ENCODE measurements at regions not wholly inside any gene's neighbourhood (a gene's known extent, or its start where the extent isn't known, plus 50 kb on each side); places are given as distances from the start of the nearest gene placed in this dataset.
A peak's percentile ranks its signal among the peaks of the same experiment; 100 is the strongest.
"Not testable (repeated sequence)": the region's sequence is repeated elsewhere in the genome, so short reads cannot be mapped to it uniquely, and the experiment has no call there.

DNA sequence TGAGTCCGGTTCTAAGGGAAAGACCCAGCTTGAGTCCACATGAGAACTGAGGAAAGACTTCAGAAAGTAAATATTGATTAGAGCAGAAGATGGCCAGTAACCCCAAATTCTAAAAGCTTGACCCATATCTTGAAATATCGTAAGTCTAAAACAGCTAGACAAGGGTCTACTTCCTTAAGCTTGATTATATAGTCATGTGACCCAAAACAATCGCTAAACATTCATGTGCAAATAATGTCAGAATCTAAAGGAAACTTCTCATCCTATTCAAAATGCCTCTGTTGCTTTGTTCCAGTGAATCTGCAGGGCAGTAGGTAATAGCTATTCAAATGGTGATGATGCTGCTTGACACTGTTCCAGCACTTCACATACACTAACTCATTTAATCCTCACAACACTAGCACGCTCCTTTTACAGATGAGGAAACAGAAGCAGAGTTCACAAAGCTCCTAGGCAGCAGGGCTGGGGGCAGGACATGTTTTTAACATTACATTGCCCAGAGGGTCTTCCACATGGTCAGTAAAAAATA, 52.6 kb downstream of the TCF20 start:
- no peak for DNase-seq (ENCODE audit: low read depth)

DNA sequence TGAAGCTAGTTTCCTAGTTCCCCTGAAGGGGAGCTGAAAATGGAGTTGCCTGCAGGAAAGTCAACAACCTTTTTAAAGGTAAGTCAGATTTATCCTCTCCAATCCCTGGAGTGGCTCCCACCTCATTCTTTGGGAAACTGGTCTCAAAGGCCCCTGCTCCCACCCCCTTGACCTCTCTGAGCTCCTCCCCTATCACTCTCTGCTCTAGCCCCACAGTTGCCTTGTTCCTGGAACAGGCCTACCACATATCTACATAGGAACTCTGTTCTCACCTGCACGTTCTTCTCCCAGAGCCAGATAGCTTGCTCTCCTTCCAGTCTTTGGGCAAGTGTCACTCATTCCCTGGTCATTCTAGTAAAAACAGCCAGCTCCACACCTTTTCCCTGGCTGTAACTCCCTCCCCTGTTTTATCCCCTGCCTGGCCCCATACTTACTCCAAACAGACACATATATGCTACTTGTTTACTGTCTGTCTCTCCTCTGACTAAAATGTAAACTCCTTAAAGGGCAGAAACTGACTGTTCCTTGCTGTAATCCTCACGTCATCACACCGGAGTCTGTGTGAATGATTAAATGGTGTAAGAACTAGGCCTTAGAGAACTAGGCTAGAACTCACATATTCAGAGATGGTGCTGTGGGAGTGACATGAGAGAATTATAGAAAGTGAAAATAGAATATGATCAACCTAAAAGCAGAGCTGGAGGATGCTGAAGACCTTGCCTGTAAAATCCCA, 53.3 kb downstream of the TCF20 start:
- DNase-seq (ENCODE audit: low read depth), result no peak

DNA sequence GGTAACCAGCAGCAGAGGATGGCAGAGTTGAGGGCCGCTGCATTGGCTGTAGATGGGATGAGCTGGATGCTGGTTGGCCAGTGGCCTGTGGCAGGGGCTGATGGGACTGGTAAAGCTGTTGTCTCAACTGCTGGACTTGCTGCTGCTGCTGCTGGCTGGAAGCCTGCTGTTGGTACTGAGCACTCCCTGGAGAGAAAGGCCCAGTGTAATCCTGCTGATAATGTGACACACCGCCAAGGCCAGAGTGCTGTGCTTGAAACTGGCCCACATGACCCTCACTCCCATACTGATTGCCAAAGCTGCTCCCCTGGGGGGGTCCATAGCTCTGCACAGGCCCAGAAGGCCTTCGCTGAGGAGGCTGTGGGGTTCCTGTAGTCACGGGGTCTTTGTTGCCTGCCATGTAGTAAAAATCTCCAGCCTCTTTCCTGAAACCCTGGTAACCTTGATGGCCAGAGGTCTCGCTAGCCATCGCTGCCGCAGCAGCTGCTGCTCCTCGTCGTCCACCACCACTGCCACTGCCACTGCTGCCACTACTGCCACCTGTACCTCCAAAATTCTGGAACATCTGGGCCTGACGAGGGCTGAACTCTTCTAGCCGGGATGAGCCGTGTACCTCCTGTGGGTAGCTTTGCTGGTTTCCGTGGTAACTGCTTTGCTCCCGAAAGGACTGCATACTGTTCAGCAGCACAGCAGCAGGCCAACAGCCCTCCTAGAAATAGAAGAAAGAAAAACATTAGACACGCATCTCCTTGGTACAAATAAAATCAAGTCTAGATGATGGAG, 55.6 kb downstream of the TCF20 start:
- peak; percentile 7 for DNase-seq (ENCODE audit: low read depth)

DNA sequence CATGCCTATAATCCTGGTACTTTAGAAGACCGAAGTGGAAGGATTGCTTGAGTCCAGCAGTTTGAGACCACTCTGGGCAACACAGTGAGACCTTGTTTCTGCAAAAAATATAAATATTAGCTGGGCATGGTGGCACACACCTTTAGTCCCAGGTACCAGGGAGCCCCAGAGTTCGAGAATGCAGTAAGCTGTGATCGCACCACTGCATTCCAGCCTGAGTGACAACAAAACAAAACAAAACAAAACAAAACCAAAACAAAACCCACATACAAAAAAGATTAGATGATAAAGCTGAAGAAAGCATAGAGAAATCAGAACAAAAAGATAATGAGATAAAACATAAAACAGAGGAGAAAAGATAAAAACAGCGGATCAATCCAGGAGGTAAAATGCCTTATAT, 62.1 kb downstream of the TCF20 start:
- no peak for DNase-seq (ENCODE audit: low read depth)

DNA sequence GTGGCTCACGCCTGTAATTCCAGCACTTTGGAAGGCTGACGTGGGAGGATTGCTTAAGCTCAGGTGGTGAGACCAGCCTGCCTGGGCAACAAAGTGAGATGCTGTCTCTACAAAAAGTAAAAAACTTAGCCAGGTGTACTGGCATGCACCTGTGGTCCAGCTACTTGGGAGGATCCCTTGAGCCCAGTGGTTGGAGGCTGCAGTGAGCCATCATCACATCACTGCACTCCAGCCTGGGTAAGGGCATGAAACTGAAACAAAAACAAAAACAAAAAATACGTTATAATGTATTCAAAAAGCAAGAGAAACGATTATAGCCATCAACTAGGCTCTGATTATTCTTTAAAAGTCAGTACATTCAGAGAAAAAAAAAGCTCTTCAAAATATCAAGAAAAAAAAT, 62.5 kb downstream of the TCF20 start:
- no peak for DNase-seq (ENCODE audit: low read depth)

DNA sequence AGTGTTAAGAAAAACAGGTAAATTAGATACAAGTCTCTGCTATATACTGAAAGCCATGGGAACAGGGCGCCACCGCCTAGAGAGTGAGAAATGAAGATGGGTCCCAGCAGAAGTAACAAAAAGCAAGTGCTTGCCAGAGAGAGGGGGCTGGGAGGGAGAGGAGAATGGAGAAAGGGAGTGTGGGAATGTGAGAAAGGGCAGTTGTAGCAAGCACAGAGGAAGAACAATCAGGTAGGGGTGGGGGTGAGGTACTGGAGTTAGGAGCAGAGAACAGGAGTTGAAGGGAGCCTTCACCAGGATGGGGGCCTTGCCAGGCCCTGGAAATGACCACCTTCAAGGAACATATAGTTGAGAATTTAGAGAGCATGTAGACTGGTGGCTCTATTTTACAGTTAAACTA, 66.8 kb downstream of the TCF20 start:
- DNase-seq (ENCODE audit: low read depth), result no peak

DNA sequence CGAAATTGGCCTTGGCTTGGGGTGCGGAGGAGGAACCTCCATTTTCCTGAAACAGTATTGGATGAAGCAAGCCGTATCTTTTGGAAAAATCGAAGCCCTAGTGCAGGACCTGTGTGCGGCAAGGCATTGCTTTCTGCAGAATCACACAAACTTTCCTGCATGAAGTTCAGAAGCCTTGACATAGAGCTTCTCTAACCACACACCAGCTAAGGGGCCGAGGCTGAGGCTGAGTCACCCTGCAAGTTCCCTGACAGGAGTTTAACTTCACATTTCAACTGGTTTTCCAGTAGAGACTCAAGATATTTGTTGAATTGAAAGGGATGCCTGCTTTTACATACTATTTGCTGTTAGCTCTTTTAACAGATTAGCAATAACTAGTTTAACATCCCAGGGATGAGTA, 67.8 kb downstream of the TCF20 start:
- DNase-seq (ENCODE audit: low read depth), result no peak

DNA sequence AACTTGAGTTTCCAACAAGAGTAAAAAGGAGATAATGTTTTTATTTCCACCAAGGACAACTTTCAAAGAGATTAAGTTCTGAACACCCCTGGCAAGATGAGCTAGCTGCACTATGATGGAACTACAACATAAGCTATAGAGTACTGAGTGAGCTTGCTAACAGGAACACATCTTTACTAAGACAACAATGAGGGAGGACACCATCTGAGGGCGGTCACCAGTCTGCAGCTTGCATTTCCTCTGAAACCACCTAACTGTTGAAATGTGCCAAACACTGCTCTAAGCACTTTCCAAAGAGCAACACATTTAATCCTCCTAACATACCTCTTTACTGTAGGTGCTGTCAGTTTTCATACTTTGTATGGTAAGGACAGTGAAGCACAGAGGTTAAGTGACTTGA, 68.4 kb downstream of the TCF20 start:
- no peak for DNase-seq (ENCODE audit: low read depth)

DNA sequence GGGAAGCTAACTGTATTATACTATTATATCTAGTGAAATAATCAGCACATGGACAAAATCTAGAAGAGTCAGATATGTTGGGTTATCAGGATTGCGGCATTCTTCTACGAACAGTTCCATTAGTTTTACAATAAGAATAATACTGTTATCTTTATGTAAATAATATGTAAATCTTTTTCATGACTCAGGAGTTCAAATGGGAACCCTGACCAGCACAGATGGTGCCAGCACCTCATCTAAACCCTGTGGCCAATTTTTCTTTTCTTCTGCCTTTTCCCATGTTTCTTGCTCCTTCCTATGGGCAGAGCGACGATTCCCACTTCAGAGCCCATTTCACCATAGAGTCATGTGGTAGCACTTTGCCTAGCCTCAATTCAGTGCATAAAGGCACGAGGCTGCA, 68.4 kb upstream of the CYP2D6 start:
- DNase-seq (ENCODE audit: low read depth), result no peak

DNA sequence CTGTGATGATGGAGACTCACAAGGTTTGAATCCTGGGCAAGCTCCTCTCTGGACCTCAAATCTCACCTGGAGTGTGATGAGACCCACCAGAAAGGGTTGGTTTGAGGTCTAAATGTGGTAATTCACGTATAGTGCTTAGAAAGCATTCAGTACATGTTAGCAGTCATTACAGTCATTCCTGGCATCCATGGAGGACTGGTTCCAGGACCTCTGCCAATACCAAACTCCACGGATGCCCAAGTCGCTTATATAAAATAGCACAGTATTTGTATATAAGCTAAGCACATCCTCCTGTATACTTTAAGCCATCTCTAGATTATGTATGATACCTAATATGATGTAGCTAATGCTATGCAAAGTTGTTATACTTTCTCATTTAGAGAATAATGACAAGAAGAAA, 67.6 kb upstream of the CYP2D6 start:
- no peak for DNase-seq (ENCODE audit: low read depth)

DNA sequence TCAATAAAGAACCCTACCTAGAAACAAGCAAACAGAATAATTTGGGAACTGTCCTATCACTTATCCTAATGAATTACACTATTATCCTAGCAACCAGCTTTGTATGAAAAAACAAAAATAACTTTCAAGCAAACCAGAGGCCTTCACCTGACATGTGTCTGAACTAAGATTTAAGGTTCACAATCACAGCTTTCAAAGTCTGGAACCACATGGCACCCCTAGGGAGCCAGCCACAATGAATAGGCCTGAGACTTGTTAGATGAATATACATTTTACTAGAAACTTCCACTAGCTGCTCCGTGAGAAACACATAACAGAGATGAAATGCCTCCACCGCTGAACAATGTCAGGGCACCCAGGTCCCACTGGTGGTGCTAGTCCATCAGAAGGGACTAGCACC, 65.8 kb upstream of the CYP2D6 start:
- DNase-seq (ENCODE audit: low read depth), result no peak

DNA sequence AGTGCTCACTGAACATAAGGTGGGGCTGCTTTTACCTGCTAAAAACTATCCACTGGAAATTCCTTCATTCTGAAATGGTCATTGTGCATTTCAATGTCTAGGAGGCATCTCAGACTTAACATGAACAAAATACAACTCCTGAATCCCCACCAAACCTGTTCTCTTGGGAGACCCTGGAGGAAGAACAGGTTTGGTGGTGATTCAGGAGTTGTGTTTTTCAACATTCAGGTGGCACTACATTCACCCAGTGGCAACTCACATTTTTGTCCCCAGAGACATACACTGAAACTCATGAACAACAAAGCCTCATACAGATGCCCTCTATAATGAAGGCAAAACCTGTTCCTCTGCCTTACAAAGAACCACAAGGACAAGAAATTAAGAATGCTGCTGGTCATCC, 64.3 kb upstream of the CYP2D6 start:
- DNase-seq (ENCODE audit: low read depth), result no peak

DNA sequence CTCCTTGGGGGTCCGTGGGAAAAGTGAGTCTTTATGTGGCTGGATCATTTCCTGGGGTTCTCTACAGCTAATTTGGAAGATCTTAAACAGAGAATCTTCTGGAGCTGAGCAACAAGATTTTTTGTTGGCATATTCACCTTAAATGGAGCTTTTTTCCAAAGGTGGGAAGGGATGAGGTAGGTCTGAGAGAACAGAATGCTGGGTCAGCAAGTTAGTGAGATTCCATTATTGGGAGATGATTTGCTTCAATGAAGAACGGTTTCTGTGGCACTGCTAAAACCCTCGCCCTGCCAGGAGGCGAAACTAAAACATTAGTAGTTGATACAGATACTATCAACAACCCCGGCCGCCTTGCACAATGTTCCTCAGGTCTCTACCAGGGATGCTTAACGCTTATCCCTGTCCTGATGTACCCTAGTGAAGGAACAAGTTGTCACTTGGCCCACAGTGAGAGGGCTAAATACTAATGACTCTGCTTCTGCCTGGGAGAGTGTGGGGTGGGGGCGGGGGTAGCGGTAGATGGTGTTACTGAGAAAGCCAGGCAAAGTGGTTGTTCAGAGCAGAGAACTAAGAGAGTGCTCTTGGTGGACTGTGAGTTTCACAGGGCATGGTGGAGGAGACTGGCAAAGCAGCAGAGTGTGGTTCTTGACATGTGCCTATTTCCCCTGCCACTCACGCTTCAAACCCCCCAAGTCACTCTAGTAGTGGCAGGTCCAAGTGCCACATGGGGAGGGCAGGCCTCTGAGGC, 63.7 kb upstream of the CYP2D6 start:
- no peak for DNase-seq (ENCODE audit: low read depth)

DNA sequence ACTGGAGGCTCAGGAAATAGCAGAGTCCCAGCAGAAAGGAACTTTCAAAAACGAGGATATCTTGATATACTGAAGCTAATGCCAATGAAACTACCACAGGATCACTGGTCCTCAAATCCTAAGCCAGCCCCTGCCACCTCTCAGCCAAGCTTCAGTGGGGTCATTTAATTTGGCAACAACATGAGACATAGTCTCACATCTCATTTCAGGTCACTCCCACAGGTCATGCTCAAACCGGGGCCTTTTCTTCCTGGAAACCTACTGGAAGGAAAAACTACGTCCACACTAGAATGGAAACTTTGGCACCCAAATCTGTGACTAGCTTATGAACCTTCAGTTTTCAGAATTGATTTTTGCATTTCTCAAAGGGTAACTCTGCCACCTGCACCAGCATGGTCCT, 61.9 kb upstream of the CYP2D6 start:
- no peak for DNase-seq (ENCODE audit: low read depth)

DNA sequence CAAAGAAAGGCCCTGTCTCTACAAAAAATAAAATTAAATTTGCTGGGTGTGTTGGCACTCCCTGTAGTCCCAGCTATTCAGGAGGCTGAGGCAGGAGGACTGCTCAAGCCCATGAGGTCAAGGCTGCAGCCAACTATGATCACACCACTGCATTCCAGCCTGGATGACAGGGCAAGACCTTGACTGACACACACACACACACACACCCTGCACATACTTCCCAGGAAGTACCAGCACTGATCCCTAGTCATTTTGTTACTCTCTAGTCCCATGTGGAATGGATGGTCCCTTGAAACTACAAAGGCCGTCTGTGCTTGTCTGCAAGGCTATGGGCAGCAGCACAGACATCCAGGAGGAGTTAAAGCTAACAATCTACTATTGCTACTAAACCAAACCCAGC, 59.7 kb upstream of the CYP2D6 start:
- peak; percentile 18 for DNase-seq (ENCODE audit: low read depth)

DNA sequence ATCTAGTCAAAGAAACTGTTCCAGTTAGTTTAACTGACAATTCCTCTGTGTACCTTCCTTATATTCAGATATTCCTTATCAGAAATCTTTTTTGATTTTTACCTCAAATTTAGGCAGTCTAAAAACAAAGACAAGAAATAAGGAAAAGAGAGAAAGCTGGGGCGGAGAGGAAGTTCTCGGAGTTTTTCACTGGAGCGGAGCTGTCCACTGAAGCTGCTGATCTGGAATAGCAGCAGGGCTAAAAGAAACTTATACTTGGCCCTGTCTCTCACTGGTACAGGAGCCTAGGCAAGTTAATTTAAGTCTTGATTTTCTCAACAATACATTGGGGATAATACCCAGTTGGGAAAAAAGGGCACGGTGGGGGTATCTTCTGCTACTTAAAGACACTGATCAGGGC, 59.2 kb upstream of the CYP2D6 start:
- DNase-seq (ENCODE audit: low read depth), result no peak

DNA sequence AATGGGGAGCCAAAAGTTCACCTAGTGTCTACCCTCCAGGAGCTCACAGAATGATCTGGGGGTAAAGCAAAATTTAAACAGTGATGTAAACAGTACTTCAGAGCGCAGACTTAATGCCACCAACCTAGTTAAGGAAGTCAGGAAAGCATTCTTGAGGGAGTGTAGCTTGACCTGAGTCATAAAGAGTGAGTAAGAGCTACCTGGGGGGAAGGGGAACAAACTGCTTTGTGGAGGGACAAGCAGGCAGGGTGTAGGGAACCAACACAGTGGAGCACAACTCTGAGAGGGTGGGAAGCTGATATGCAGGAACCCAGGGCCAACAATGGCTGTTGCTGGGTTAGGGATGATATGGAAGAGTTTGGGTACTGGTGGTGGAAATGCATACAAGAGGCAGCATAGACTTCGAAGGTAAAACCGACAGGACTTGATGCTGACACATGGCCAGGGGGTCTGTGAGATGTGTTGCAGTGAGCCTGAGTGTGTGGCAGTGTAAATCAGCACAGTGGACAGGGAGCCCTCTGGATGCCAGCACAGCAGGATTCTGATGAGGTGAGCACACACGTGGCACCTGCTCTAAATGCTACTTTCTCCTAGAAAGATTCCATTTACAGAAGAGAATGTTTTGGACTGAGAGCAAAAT, 58.3 kb upstream of the CYP2D6 start:
- no peak for DNase-seq (ENCODE audit: low read depth)

DNA sequence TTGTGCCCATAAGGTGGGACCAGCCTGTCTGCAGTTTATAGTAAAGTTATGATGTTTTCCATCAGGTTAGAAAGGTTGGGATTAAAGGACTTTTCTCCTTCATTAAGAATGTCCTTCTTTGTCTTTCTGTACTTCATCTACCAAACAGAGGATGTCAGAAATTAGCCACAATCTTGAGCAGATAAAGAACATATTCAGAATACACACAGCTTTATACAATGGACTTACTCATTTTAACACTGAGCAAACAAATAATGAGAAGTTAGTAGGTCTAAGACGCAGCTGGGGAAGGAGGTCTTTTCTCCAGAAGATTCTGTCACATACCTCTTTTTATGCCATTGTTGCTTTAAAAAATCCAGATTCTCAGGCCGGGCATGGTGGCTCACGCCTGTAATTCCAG, 57.0 kb upstream of the CYP2D6 start:
- DNase-seq (ENCODE audit: low read depth), result no peak

DNA sequence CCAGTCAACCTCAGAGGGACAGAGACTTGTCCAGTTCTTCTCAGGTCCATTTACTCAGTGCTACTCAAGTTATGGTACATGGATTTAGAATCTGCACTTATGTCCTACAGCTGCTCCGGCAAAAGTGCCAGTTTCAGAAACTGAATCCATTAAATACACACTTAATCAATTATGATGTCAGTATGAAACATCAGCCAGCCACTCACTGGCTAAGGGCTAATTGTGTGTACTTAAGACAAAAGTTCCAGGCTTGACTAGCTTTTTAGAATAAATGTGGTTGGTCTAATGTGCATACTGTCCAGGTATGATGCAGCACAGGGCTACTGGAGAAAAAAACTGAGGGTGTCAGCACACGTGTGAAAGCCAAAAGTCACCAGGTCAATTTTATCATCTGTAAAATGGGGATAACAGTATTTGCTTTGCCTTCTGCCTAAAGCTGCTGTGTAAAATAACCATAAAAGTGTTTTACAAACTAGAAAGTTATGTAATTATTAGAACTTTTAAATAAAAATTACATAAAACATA, 55.4 kb upstream of the CYP2D6 start:
- no peak for DNase-seq (ENCODE audit: low read depth)

DNA sequence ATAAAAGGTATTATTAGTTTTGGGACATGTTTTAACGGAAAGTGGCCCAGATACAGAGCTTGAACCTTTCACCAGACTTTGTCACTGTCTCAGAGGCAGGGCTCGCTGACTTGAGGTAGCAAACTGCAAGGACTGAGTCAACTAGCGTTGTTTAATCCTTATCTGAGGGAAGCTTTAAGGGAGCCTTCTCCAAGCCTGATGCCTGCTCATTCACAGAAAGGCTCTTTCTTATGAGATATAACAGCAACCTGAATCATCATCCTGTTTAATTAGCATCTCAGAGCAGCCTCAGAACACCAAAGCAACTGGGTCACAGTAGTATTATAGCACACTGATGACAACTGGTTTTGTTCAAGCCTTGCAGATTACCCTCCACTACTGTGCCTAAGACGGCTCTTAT, 54.2 kb upstream of the CYP2D6 start:
- DNase-seq (ENCODE audit: low read depth), result no peak

DNA sequence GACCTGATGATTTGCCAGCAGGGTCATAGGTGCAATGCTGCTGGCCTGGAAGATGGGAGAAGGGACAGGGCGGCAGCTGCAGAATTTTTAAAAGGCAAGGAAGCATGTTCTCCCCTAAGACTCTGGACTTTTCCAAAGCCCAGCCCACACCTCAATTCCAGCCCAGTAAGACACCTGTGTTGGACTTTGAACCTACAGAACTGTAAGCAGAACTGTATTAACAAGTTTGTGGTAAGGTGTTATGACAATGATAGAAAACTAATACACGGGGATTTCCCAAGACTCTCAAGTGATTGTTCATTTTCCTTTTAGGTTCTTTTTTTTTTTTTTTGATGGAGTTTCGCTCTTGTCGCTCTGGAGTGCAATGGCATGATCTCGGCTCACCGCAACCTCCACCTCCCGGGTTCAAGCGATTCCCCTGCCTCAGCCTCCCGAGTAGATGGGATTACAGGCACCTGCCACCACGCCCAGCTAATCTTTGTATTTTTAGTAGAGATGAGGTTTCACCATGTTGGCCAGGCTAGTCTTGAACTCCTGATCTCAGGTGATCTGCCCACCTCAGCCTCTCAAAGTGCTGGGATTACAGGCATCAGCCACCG, 53.0 kb upstream of the CYP2D6 start:
- DNase-seq (ENCODE audit: low read depth), result not testable (repeated sequence)

All from fibroblast of gingiva (primary cell).